ENCODE measurements at regions not wholly inside any gene's neighbourhood (a gene's known extent, or its start where the extent isn't known, plus 50 kb on each side); places are given as distances from the start of the nearest gene placed in this dataset.

DNA sequence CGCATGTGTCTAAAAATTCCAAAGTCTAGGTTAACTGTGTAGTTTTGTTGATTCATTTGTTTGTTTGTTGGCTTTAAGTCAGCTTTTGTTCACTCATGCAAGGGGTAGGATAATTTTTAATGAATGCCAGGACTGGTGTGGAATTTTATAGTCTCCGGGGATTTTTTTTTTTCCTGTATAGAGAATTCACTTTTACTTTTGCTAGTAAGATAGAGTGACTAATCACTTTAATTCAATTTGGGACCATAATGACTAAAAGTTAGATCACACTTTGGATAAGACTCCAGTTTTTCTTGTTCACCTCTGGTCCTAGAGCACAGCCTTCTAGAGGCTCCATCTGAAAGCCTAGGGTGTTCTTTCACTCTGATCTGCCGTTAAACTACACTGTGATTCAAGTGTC lies 1690.0 kb downstream of the PCDH9 start:
- H3K4me2 ChIP-seq: no peak overlapping the region
- H3K4me3 ChIP-seq: no peak overlapping the region
- H3K36me3 ChIP-seq (replicated peaks; ENCODE audit: insufficient read depth, low read depth): no peaks in the 10 kb centered on the region
- H2AFZ ChIP-seq: no peak overlapping the region
- no peaks in the 10 kb centered on the region for H3K4me1 ChIP-seq (ENCODE audit: insufficient read depth)
- no peaks in the 10 kb centered on the region for H3K9me2 ChIP-seq (replicated peaks; ENCODE audit: insufficient read depth)
- no peaks in the 10 kb centered on the region for H3K9me3 ChIP-seq (ENCODE audit: low read depth)
- TF ChIP-seq EZH2 (IDR thresholded peaks at IDR 0.05; ENCODE audit: borderline replicate concordance) (no peak), EZH2phosphoT487 (IDR thresholded peaks at IDR 0.05; ENCODE audit: low read depth, severe bottlenecking, unreplicated experiment) (no peak)
- TF ChIP-seq, protein P1, sequence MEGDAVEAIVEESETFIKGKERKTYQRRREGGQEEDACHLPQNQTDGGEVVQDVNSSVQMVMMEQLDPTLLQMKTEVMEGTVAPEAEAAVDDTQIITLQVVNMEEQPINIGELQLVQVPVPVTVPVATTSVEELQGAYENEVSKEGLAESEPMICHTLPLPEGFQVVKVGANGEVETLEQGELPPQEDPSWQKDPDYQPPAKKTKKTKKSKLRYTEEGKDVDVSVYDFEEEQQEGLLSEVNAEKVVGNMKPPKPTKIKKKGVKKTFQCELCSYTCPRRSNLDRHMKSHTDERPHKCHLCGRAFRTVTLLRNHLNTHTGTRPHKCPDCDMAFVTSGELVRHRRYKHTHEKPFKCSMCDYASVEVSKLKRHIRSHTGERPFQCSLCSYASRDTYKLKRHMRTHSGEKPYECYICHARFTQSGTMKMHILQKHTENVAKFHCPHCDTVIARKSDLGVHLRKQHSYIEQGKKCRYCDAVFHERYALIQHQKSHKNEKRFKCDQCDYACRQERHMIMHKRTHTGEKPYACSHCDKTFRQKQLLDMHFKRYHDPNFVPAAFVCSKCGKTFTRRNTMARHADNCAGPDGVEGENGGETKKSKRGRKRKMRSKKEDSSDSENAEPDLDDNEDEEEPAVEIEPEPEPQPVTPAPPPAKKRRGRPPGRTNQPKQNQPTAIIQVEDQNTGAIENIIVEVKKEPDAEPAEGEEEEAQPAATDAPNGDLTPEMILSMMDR (IDR thresholded peaks at IDR 0.05; ENCODE audit: poor library complexity): no peak
- no peak overlapping the region for H3K27ac ChIP-seq
- WGBS (ENCODE audit: low lambda C conversion rate, missing lambda C conversion rate): 90% methylated on average over 3 of the region's 3 CpGs
- no peak for DNase-seq (ENCODE audit: low spot score)
- H3K27me3 ChIP-seq: no peaks in the 10 kb centered on the region
- H4K20me1 ChIP-seq (ENCODE audit: insufficient read depth, poor library complexity, severe bottlenecking): no peaks in the 10 kb centered on the region
- no peaks in the 10 kb centered on the region for H3K79me2 ChIP-seq

DNA sequence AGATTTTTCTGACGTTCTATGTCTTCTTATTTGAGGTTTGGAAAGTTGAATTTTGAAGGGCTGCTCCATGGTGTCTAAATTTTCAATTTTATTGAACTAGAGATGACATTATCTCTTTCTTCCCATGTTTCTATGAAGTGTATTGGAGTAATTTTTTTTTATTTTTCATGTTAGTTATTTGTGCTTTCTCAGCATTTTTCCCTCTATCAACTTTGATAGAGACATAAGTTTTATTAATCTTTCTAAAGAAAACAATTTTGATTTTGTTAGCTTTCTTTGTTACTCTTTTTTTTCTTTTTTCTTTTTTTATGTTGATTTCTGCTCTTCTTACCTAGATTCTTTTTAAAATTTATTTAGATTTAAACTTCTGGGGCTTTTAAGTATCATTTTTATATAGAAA lies 1694.8 kb downstream of the PCDH9 start:
- Histone ChIP-seq H3K4me3 (no peak overlapping the region), H4K20me1 (ENCODE audit: insufficient read depth, poor library complexity, severe bottlenecking) (no peaks in the 10 kb centered on the region), H3K36me3 (replicated peaks; ENCODE audit: insufficient read depth, low read depth) (no peaks in the 10 kb centered on the region), H3K9me3 (ENCODE audit: low read depth) (no peaks in the 10 kb centered on the region), H3K4me2 (no peak overlapping the region), H3K27ac (no peak overlapping the region), H3K27me3 (no peaks in the 10 kb centered on the region), H3K9me2 (replicated peaks; ENCODE audit: insufficient read depth) (no peaks in the 10 kb centered on the region), H2AFZ (no peak overlapping the region), H3K4me1 (ENCODE audit: insufficient read depth) (no peaks in the 10 kb centered on the region), H3K79me2 (no peaks in the 10 kb centered on the region)
- TF ChIP-seq EZH2phosphoT487 (IDR thresholded peaks at IDR 0.05; ENCODE audit: low read depth, severe bottlenecking, unreplicated experiment) (no peak), EZH2 (IDR thresholded peaks at IDR 0.05; ENCODE audit: borderline replicate concordance) (no peak)
- TF ChIP-seq, protein P1 (IDR thresholded peaks at IDR 0.05; ENCODE audit: poor library complexity): no peak
- 77% methylated on average over 1 of the region's 1 CpG for WGBS (ENCODE audit: low lambda C conversion rate, missing lambda C conversion rate)
- no peak for DNase-seq (ENCODE audit: low spot score)

DNA sequence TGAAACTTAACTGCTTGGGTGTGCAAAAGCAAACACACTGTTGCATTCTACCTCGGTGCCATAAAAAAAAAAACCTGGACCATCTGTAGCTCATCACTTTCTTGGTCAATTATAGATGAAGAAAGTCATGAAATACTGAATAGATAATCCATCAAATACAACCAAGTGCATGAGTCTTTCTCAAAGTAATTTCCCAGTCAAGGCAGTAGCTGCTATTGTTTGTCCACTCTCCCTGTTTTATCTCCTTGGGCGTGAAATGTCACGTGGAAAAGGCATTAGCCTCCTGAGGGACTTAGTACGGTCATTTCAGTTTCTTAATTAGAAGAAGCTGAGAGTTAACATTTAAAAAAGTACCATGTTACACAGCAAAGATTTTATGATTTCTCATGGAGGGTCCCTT lies 1697.9 kb downstream of the PCDH9 start:
- H4K20me1 ChIP-seq (ENCODE audit: insufficient read depth, poor library complexity, severe bottlenecking): no peaks in the 10 kb centered on the region
- H3K4me2 ChIP-seq: no peak overlapping the region
- H2AFZ ChIP-seq: no peak overlapping the region
- H3K27ac ChIP-seq: no peak overlapping the region
- no peaks in the 10 kb centered on the region for H3K36me3 ChIP-seq (replicated peaks; ENCODE audit: insufficient read depth, low read depth)
- no peak overlapping the region for H3K4me3 ChIP-seq
- WGBS (ENCODE audit: low lambda C conversion rate, missing lambda C conversion rate): 69% methylated on average over 4 of the region's 4 CpGs
- H3K9me2 ChIP-seq (replicated peaks; ENCODE audit: insufficient read depth): no peaks in the 10 kb centered on the region
- H3K27me3 ChIP-seq: no peaks in the 10 kb centered on the region
- no peaks in the 10 kb centered on the region for H3K9me3 ChIP-seq (ENCODE audit: low read depth)
- DNase-seq (ENCODE audit: low spot score): no peak
- no peaks in the 10 kb centered on the region for H3K4me1 ChIP-seq (ENCODE audit: insufficient read depth)
- H3K79me2 ChIP-seq: no peaks in the 10 kb centered on the region
- TF ChIP-seq EZH2 (IDR thresholded peaks at IDR 0.05; ENCODE audit: borderline replicate concordance) (no peak), EZH2phosphoT487 (IDR thresholded peaks at IDR 0.05; ENCODE audit: low read depth, severe bottlenecking, unreplicated experiment) (no peak)
- TF ChIP-seq, protein P1 (IDR thresholded peaks at IDR 0.05; ENCODE audit: poor library complexity): no peak

DNA sequence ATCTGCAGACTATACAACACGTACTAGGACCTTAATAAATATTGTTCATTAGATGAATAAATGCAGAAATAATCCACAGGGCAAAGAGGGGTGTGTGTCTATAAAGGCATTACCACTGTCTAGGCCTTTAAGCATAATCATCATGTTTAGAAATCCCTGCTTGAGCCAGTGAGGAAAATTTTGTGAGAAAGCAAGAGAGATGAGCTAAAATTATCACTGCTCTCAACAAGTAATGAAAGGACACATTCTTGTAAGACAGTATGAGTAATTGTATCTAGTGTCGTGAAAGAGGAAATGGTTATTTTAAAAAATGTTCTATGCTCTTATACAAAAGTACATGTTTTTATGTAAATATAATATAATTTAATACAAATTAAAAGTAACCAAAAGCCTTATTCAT lies 1699.4 kb downstream of the PCDH9 start:
- Histone ChIP-seq H3K4me2 (no peak overlapping the region), H2AFZ (no peak overlapping the region), H3K9me3 (ENCODE audit: low read depth) (no peaks in the 10 kb centered on the region), H4K20me1 (ENCODE audit: insufficient read depth, poor library complexity, severe bottlenecking) (no peaks in the 10 kb centered on the region), H3K4me3 (no peak overlapping the region), H3K79me2 (no peaks in the 10 kb centered on the region), H3K4me1 (ENCODE audit: insufficient read depth) (no peaks in the 10 kb centered on the region), H3K36me3 (replicated peaks; ENCODE audit: insufficient read depth, low read depth) (no peaks in the 10 kb centered on the region), H3K27me3 (no peaks in the 10 kb centered on the region), H3K27ac (no peak overlapping the region), H3K9me2 (replicated peaks; ENCODE audit: insufficient read depth) (no peaks in the 10 kb centered on the region)
- TF ChIP-seq, protein P1 (IDR thresholded peaks at IDR 0.05; ENCODE audit: poor library complexity): no peak
- TF ChIP-seq EZH2phosphoT487 (IDR thresholded peaks at IDR 0.05; ENCODE audit: low read depth, severe bottlenecking, unreplicated experiment): no peak
- no peak for TF ChIP-seq EZH2 (IDR thresholded peaks at IDR 0.05; ENCODE audit: borderline replicate concordance)
- WGBS (ENCODE audit: low lambda C conversion rate, missing lambda C conversion rate): 86% methylated on average over 2 of the region's 2 CpGs
- no peak for DNase-seq (ENCODE audit: low spot score)

Measured in hepatocyte (in vitro differentiated cells).